Kidney (tissue), 13 donors: ENCODE measurements at regions not wholly inside any gene's neighbourhood (a gene's known extent, or its start where the extent isn't known, plus 50 kb on each side); places are given as distances from the start of the nearest gene placed in this dataset.
"Not testable (repeated sequence)": the region's sequence is repeated elsewhere in the genome, so short reads cannot be mapped to it uniquely, and the experiment has no call there.

Experiments
- DNase-seq, 5 donors: peaks; one replicate each; pipeline ENCODE4 v3.0.0-alpha.2; 2013 to 2020
- FAIRE-seq: peaks from 2 replicates; lab custom pipeline; 2012; peaks lifted over from hg19 to GRCh38; lab: Jason Lieb, UNC
- H3K27ac ChIP-seq, 2 donors: one replicate each; pipeline ENCODE4 v1.7.0; 2013; ENCODE audit warnings: low read depth in 2 of 2, low read length in 2 of 2, inconsistent platforms in 1 of 2
- H3K27me3 ChIP-seq: one replicate; pipeline ENCODE4 v1.7.1; 2013; ENCODE audit warnings: low read length, inconsistent platforms; ENCODE audit not compliant: control insufficient read depth, insufficient read depth
- H3K36me3 ChIP-seq, 3 donors: one replicate each; pipeline versions ENCODE4 v1.7.0 to v1.7.1; 2013; ENCODE audit warnings: low read length in 3 of 3, control low read depth in 1 of 3, inconsistent platforms in 1 of 3; ENCODE audit not compliant: insufficient read depth in 3 of 3, control insufficient read depth in 2 of 3
- H3K4me1 ChIP-seq, 3 donors: one replicate each; pipeline versions ENCODE4 v1.7.0 to v1.7.1; 2013; ENCODE audit warnings: low read length in 3 of 3, inconsistent platforms in 1 of 3, low read depth in 1 of 3; ENCODE audit not compliant: control insufficient read depth in 2 of 3, insufficient read depth in 2 of 3
- H3K4me3 ChIP-seq, 3 donors: one replicate each; pipeline versions ENCODE4 v1.7.0 to v1.8.1; 2013; ENCODE audit warnings: low read length in 3 of 3, control low read depth in 1 of 3, inconsistent platforms in 1 of 3
- H3K9ac ChIP-seq, 3 donors: one replicate each; pipeline versions ENCODE4 v1.7.0 to v1.7.1; 2013; ENCODE audit warnings: low read length in 3 of 3, control low read depth in 1 of 3, inconsistent platforms in 1 of 3
- H3K9me3 ChIP-seq, 3 donors: one replicate each; pipeline versions ENCODE4 v1.7.0 to v1.7.1; 2013; ENCODE audit warnings: low read length in 3 of 3, control low read depth in 1 of 3, inconsistent platforms in 1 of 3; ENCODE audit not compliant: control insufficient read depth in 2 of 3, insufficient read depth in 1 of 3
- intact Hi-C: fragments of 100-400 bp; cut with DNase I; formaldehyde crosslinking; loops from one replicate; pipeline ENCODE4 v1.11.1; 2022
- TF ChIP-seq, protein P1 (sequence below): IDR thresholded peaks from 3 replicates; pipeline ENCODE4 v1.5.1; 2012; ENCODE audit warnings: mild to moderate bottlenecking, moderate library complexity, borderline replicate concordance; ENCODE audit not compliant: insufficient read depth; ENCODE audit errors: extremely low read depth
- donor health status: control.
- donor health status: control.
- donor health status: control.
- donor health status: control.
- donor health status: control.
- donor health status: DM: yes; HTN: yes; CAD: no.
- donor health status: Normal renal cell carcinoma (clear cell type).

DNA sequence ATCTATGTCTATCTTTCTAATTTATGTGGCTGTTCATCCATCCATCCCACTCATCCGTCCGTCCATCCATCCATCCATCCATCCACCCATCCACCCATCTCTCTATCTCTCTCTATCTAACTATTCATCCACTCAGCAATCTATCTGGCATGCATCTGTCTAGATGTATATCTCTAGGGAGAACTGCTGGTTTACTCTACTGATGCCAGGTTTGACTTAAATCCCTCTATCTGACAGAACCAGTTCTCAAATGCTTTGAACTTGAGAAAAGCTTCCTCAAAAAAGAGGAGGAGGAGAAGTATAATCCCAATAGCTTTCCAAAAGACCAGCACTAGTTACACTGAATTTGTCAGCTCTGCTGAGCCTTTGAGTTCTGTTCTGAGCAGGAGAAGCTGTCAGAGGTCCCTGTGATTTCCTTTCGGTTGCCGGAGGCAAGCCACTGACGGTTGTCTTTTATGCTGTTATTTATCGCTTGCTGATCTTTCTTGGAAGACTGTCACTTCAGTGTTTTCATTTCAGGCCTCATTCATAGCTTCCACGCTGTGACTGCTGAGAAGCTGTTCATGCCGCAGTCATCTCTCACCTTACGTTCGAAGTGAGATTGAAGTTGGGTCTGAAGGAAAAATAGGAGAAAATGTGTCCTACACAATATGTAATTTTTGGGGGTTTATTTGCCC, 129.4 kb upstream of the UXS1 start:
- Histone ChIP-seq H3K9ac (no peak overlapping the region), H3K4me3 (no peak overlapping the region), H3K27ac (no peak overlapping the region), H3K36me3 (no peaks in the 10 kb centered on the region), H3K27me3 (no peaks in the 10 kb centered on the region), H3K9me3 (peaks cover 0 to 2% (median 0%) of the 10 kb centered on the region in 3 donors), H3K4me1 (no peaks in the 10 kb centered on the region)
- FAIRE-seq, result no peak
- TF ChIP-seq, protein P1, sequence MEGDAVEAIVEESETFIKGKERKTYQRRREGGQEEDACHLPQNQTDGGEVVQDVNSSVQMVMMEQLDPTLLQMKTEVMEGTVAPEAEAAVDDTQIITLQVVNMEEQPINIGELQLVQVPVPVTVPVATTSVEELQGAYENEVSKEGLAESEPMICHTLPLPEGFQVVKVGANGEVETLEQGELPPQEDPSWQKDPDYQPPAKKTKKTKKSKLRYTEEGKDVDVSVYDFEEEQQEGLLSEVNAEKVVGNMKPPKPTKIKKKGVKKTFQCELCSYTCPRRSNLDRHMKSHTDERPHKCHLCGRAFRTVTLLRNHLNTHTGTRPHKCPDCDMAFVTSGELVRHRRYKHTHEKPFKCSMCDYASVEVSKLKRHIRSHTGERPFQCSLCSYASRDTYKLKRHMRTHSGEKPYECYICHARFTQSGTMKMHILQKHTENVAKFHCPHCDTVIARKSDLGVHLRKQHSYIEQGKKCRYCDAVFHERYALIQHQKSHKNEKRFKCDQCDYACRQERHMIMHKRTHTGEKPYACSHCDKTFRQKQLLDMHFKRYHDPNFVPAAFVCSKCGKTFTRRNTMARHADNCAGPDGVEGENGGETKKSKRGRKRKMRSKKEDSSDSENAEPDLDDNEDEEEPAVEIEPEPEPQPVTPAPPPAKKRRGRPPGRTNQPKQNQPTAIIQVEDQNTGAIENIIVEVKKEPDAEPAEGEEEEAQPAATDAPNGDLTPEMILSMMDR, result no peak
- no peak for DNase-seq
- intact Hi-C loops, result no loop called here

DNA sequence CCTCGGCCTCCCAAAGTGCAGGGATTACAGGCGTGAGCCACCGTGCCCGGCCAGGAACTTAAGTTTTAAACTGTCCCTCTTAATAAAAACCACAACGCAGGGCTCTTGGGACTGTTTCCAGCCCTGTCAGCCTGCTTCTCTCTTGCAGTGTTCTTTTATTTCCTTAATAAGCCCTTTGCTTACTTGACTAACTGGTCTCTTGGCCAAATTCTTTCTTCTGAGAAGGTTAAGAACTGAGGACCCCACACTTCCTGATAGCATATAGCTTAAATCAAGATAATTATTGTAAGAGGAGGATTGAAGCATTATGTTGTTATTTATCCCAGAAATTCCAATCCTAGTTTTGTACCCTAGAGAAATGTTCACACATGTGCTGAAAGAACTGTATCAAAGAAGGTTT, 128.2 kb upstream of the UXS1 start:
- FAIRE-seq (no peak), DNase-seq (peak in 3 of 5 donors; percentile 41 to 89 (median 70))
- Histone ChIP-seq H3K9ac (no peak overlapping the region), H3K36me3 (no peaks in the 10 kb centered on the region), H3K9me3 (peaks cover 0 to 2% (median 0%) of the 10 kb centered on the region in 3 donors), H3K4me1 (no peaks in the 10 kb centered on the region), H3K27ac (no peak overlapping the region), H3K27me3 (no peaks in the 10 kb centered on the region), H3K4me3 (no peak overlapping the region)
- intact Hi-C loops, result no loop called here
- TF ChIP-seq, protein P1, result no peak

DNA sequence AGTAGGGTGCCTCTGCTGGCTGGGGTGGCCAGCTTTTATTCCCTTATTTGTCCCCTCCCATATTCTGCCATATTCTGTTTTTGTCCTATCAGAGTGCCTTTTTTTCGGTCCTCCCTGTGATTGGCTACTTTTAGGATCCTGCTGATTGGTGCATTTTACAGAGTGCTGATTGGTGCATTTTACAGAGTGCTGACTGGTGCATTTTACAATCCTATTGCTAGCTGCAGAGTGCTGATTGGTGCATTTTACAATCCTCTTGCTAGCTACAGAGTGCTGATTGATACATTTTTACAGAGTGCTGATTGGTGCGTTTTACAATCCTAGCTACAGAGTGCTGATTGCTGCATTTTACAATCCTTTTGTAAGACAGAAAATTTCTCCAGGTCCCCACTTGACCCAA, 126.3 kb upstream of the UXS1 start:
- DNase-seq, H3K27ac ChIP-seq, H3K36me3 ChIP-seq, FAIRE-seq, H3K9ac ChIP-seq, H3K4me1 ChIP-seq, intact Hi-C loops, H3K4me3 ChIP-seq, H3K9me3 ChIP-seq, H3K27me3 ChIP-seq: not testable (repeated sequence)

DNA sequence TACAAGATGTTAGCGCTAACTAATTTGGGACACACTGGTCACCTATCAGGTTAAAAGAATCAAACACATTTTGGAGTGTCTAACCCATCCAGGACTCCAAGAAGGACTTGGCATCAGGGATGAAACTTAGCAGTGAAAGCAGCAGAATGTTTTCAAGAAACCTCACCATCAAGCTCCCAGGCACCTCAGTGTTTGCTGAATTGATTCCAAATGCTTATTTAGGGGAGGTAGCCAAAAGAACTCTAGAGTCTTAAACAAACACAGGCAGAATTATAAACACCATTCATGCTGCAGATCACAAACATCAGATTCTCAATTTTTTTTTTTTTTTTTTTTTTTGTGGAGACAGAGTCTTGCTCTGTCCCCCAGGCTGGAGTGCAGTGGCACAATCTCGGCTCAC, 122.8 kb upstream of the UXS1 start:
- H3K9ac ChIP-seq, result no peak overlapping the region
- no peak for FAIRE-seq
- no peaks in the 10 kb centered on the region for H3K4me1 ChIP-seq
- TF ChIP-seq, protein P1, result no peak
- no peak for DNase-seq
- no peak overlapping the region for H3K4me3 ChIP-seq
- peaks cover 0 to 2% (median 0%) of the 10 kb centered on the region in 3 donors for H3K9me3 ChIP-seq
- H3K27me3 ChIP-seq, result no peaks in the 10 kb centered on the region
- H3K36me3 ChIP-seq, result no peaks in the 10 kb centered on the region
- H3K27ac ChIP-seq, result no peak overlapping the region
- intact Hi-C loops, result no loop called here
